ENCODE measurements at regions not wholly inside any gene's neighbourhood (a gene's known extent, or its start where the extent isn't known, plus 50 kb on each side); places are given as distances from the start of the nearest gene placed in this dataset.

- FAIRE-seq (no peak), DNase-seq (ENCODE audit: insufficient read length, low spot score) (no peak)
- TF ChIP-seq CTCF (IDR thresholded peaks at IDR 0.05; ENCODE audit: insufficient read depth, missing control alignments): no peak
These were observed 396.8 kb upstream of the SLC14A2 start for GRCh38 chr18:45218436-45218835.

GRCh38 chr18:45221363-45221762 is 393.9 kb upstream of the SLC14A2 start:
- DNase-seq (ENCODE audit: insufficient read length, low spot score): no peak
- no peak for TF ChIP-seq CTCF (IDR thresholded peaks at IDR 0.05; ENCODE audit: insufficient read depth, missing control alignments)

GRCh38 chr18:45222180-45222579 is 393.1 kb upstream of the SLC14A2 start:
- no peak for DNase-seq (ENCODE audit: insufficient read length, low spot score)
- no peak for FAIRE-seq
- TF ChIP-seq CTCF (IDR thresholded peaks at IDR 0.05; ENCODE audit: insufficient read depth, missing control alignments): no peak

More at GRCh38 chr18:45221363-45221762, 393.9 kb upstream of the SLC14A2 start:
- FAIRE-seq: no peak

GRCh38 chr18:45227001-45227742 is 388.1 kb upstream of the SLC14A2 start:
- DNase-seq (ENCODE audit: insufficient read length, low spot score): no peak
- FAIRE-seq: no peak

GRCh38 chr18:45228796-45229388 is 386.4 kb upstream of the SLC14A2 start:
- no peak for FAIRE-seq
- DNase-seq (ENCODE audit: insufficient read length, low spot score): no peak
- no peak for TF ChIP-seq CTCF (IDR thresholded peaks at IDR 0.05; ENCODE audit: insufficient read depth, missing control alignments)

More at GRCh38 chr18:45227001-45227742, 388.1 kb upstream of the SLC14A2 start:
- TF ChIP-seq CTCF (IDR thresholded peaks at IDR 0.05; ENCODE audit: insufficient read depth, missing control alignments): no peak

GRCh38 chr18:45231617-45232016 is 383.7 kb upstream of the SLC14A2 start:
- FAIRE-seq (no peak), DNase-seq (ENCODE audit: insufficient read length, low spot score) (no peak)
- no peak for TF ChIP-seq CTCF (IDR thresholded peaks at IDR 0.05; ENCODE audit: insufficient read depth, missing control alignments)

- no peak for FAIRE-seq
- no peak for TF ChIP-seq CTCF (IDR thresholded peaks at IDR 0.05; ENCODE audit: insufficient read depth, missing control alignments)
- DNase-seq (ENCODE audit: insufficient read length, low spot score): no peak
These were observed 383.2 kb upstream of the SLC14A2 start for GRCh38 chr18:45232061-45232460.
